HepG2 (cell line): ENCODE measurements at regions not wholly inside any gene's neighbourhood (a gene's known extent, or its start where the extent isn't known, plus 50 kb on each side); places are given as distances from the start of the nearest gene placed in this dataset.

Experiments used
- ATAC-seq: fragments of 200-7000 bp; cut with Tn5 transposase; 3 replicates; pipeline ENCODE4 v1.9.1; 2020; ENCODE audit warnings: mild to moderate bottlenecking, moderate library complexity
- BruUV-seq: library from RNA; stranded (reverse); fragments of 400-500 nt; replicated peaks from 2 replicates; lab custom pipeline; 2021; lab: Mats Ljungman, UMichigan
- CTCF ChIA-PET: fragments of 300-600 bp; formaldehyde crosslinking; extraction: SDS; loops from one replicate; lab custom pipeline; 2021; ENCODE audit warnings: low total read pairs, inconsistent platforms, low intra/inter-chr PET ratio; lab: Yijun Ruan, JAX
- POLR2A ChIA-PET: fragments of 350-600 bp; sonication (Branson Sonifier 250); formaldehyde crosslinking; loops from one replicate; lab custom pipeline; 2020; ENCODE audit warnings: antibody characterized with exemption, inconsistent platforms; lab: Yijun Ruan, JAX
- DNase-seq: peaks from one replicate; pipeline ENCODE4 v3.0.0-alpha.2; 2015; ENCODE audit warnings: low spot score
- FAIRE-seq: peaks from 3 replicates; lab custom pipeline; 2011; peaks lifted over from hg19 to GRCh38; lab: Jason Lieb, UNC
- H2AFZ ChIP-seq: one replicate; pipeline ENCODE4 v1.6.1; 2011; ENCODE audit warnings: low read length, inconsistent platforms
- H3K27ac ChIP-seq: fragments of 300-600 bp; 3 replicates; pipeline ENCODE4 v1.8.0; 2011; ENCODE audit warnings: mixed run types, mild to moderate bottlenecking, mixed read lengths, low read length, inconsistent platforms; ENCODE audit not compliant: insufficient read depth; ENCODE audit errors: extremely low read length
- H3K27me3 ChIP-seq, 2 experiments: fragments of 200-600 bp in 1 of 2; 2 replicates in 1 of 2; 3 replicates in 1 of 2; pipeline versions ENCODE4 v1.6.0 to v1.8.0; 2011; ENCODE audit warnings: low read length in 2 of 2, mild to moderate bottlenecking in 2 of 2, moderate library complexity in 2 of 2, inconsistent platforms in 1 of 2; ENCODE audit not compliant: insufficient read depth in 2 of 2, control insufficient read depth in 1 of 2
- H3K36me3 ChIP-seq, 2 experiments: fragments of 200-600 bp in 1 of 2; replicated peaks in 1 of 2; 2 replicates in 1 of 2; 3 replicates in 1 of 2; pipeline versions ENCODE4 v1.5.1 to v1.8.0; 2011; ENCODE audit warnings: low read length in 2 of 2, inconsistent platforms in 1 of 2; ENCODE audit not compliant: insufficient read depth in 2 of 2, control insufficient read depth in 1 of 2
- H3K4me1 ChIP-seq: 2 replicates; pipeline ENCODE4 v1.5.1; 2012; ENCODE audit warnings: low read length, inconsistent platforms; ENCODE audit not compliant: insufficient read depth
- H3K4me2 ChIP-seq: 2 replicates; pipeline ENCODE4 v1.6.0; 2011; ENCODE audit warnings: low read depth, low read length, inconsistent platforms
- H3K4me3 ChIP-seq, 3 experiments: fragments of 200-600 bp in 1 of 3; sonication (generic), shearing (Covaris generic) in 1 of 3; replicated peaks in 1 of 3; 2 replicates each; pipeline ENCODE4 v1.5.1; 2011 to 2016; ENCODE audit warnings: low read length in 3 of 3, inconsistent platforms in 2 of 3, low read depth in 2 of 3, mild to moderate bottlenecking in 2 of 3, control low read depth in 1 of 3, mixed read lengths in 1 of 3; ENCODE audit not compliant: insufficient read depth in 1 of 3
- H3K79me2 ChIP-seq: one replicate; pipeline ENCODE4 v1.6.1; 2011; ENCODE audit warnings: low read length, inconsistent platforms; ENCODE audit not compliant: insufficient read depth
- H3K9ac ChIP-seq: 2 replicates; pipeline ENCODE4 v1.6.0; 2011; ENCODE audit warnings: mild to moderate bottlenecking, low read depth, low read length, inconsistent platforms; ENCODE audit not compliant: insufficient read depth
- H3K9me3 ChIP-seq: 2 replicates; pipeline ENCODE4 v1.5.1; 2012; ENCODE audit warnings: mild to moderate bottlenecking, low read length
- H4K20me1 ChIP-seq: 2 replicates; pipeline ENCODE4 v1.6.0; 2011; ENCODE audit warnings: inconsistent platforms, mild to moderate bottlenecking, low read length, moderate library complexity; ENCODE audit not compliant: insufficient read depth
- ERF ChIP-seq: IDR thresholded peaks from 2 replicates; pipeline ENCODE4 v1.6.1; 2018; ENCODE audit warnings: missing biosample characterization, missing genetic modification reagents
- GFI1 ChIP-seq: sonication (generic); formaldehyde crosslinking; IDR thresholded peaks from 2 replicates; pipeline ENCODE4 v1.5.0; 2020; ENCODE audit warnings: missing genetic modification reagents, mild to moderate bottlenecking, borderline replicate concordance
- MAFF ChIP-seq: IDR thresholded peaks from 2 replicates; pipeline ENCODE4 v1.6.1; 2011; ENCODE audit warnings: low read depth, low read length, improper control_type of control experiment
- POLR2A ChIP-seq, 2 experiments: IDR thresholded peaks; 2 replicates each; pipeline ENCODE4 v1.6.1; 2011; ENCODE audit warnings: low read depth in 2 of 2, low read length in 2 of 2, mild to moderate bottlenecking in 1 of 2, moderate library complexity in 1 of 2; ENCODE audit not compliant: insufficient read depth in 1 of 2
- RAD51 ChIP-seq: fragments of 450-650 bp; IDR thresholded peaks from 2 replicates; pipeline ENCODE4 v1.6.1; 2016; ENCODE audit warnings: borderline replicate concordance
- RERE ChIP-seq: IDR thresholded peaks from 2 replicates; pipeline ENCODE4 v1.6.1; 2016; ENCODE audit warnings: low read depth, missing genetic modification reagents, missing compliant biosample characterization
- ZFP37 ChIP-seq: sonication (generic); formaldehyde crosslinking; IDR thresholded peaks from 2 replicates; pipeline ENCODE4 v1.4.0; 2020; ENCODE audit warnings: missing genetic modification reagents, borderline replicate concordance
- ZNF232 ChIP-seq: sonication (generic); formaldehyde crosslinking; IDR thresholded peaks from 2 replicates; pipeline ENCODE4 v1.4.0; 2020; ENCODE audit warnings: missing genetic modification reagents, borderline replicate concordance
- WGBS: methylation state at CpG from one replicate; pipeline ENCODE4 v1.1.6; 2017; ENCODE audit warnings: low lambda C conversion rate; 5-methylcytosine and 5-hydroxymethylcytosine counted together
- in situ Hi-C: cut with HindIII; loops from 2 replicates; pipeline ENCODE4 v1.10.0; 2017; ENCODE audit warnings: low pct_unique_long_range_greater_than_20kb; ENCODE audit not compliant: extremely low pct_ligation_motif_present
- intact Hi-C: fragments of 100-400 bp; cut with micrococcal nuclease; formaldehyde crosslinking; loops from one replicate; pipeline ENCODE4 v1.10.0; 2022; ENCODE audit not compliant: unreplicated experiment
- TF ChIP-seq, protein P1 (sequence below): IDR thresholded peaks from 2 replicates; pipeline ENCODE4 v1.6.1; 2016; ENCODE audit warnings: low read depth, borderline replicate concordance

- no peak for TF ChIP-seq RERE (CRISPR knock-in tag)
- no peak for TF ChIP-seq ZFP37
- TF ChIP-seq, all 625 proteins: peak for 0
These were observed 76.8 kb upstream of the SH3PXD2B start (continued) for GRCh38 chr5:172530878-172531703.

GRCh38 chr5:172530406-172530805 lies 76.1 kb upstream of the SH3PXD2B start:
- no peak for ATAC-seq
- WGBS = 42% methylated on average over 8 of the region's 8 CpGs

More at GRCh38 chr5:172530406-172530805, 76.1 kb upstream of the SH3PXD2B start:
- in situ Hi-C loops = no loop called here
- peaks cover 0 to 12% of the 10 kb centered on the region in 2 experiments; a peak in 2 of 5 replicates for H3K27me3 ChIP-seq
- BruUV-seq = no TSS peak
- FAIRE-seq = no peak
- H3K4me2 ChIP-seq = no peak overlapping the region
- H3K9ac ChIP-seq = no peak overlapping the region
- no peak overlapping the region for H3K4me3 ChIP-seq
- no peak overlapping the region for H3K27ac ChIP-seq
- intact Hi-C loops = no loop called here
- ChIA-PET CTCF (no interaction called here), POLR2A (no interaction called here)
- TF ChIP-seq, protein P1, sequence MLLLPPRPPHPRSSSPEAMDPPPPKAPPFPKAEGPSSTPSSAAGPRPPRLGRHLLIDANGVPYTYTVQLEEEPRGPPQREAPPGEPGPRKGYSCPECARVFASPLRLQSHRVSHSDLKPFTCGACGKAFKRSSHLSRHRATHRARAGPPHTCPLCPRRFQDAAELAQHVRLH (CRISPR knock-in tag) = no peak
- no peak for TF ChIP-seq POLR2A (IDR thresholded peaks at IDR 0.05; ENCODE audit: insufficient read depth in 1 of 2, low read depth in 2 of 2, low read length in 2 of 2)
- no peak for TF ChIP-seq GFI1 (CRISPR knock-in tag)
- TF ChIP-seq ERF (CRISPR knock-in tag) = no peak
- no peak for TF ChIP-seq ZNF232 (CRISPR knock-in tag)
- no peak for TF ChIP-seq RAD51
- TF ChIP-seq MAFF = no peak
- no peaks in the 10 kb centered on the region for H3K9me3 ChIP-seq
- H2AFZ ChIP-seq = no peak overlapping the region
- no peaks in the 10 kb centered on the region for H3K4me1 ChIP-seq
- no peaks in the 10 kb centered on the region for H3K79me2 ChIP-seq
- no peaks in the 10 kb centered on the region for H3K36me3 ChIP-seq
- no peak for DNase-seq
- no peaks in the 10 kb centered on the region for H4K20me1 ChIP-seq
